SU-DHL-6 (cell line): ENCODE measurements at regions not wholly inside any gene's neighbourhood (a gene's known extent, or its start where the extent isn't known, plus 50 kb on each side); places are given as distances from the start of the nearest gene placed in this dataset.

Experiments used
- H2AFZ ChIP-seq: fragments of 200-600 bp; sonication (generic); 2 replicates; pipeline ENCODE4 v1.6.1; 2014; ENCODE audit warnings: low read depth, mild to moderate bottlenecking, moderate library complexity, mixed read lengths, antibody characterized with exemption, low read length; ENCODE audit not compliant: severe bottlenecking
- H3F3A ChIP-seq: fragments of 200-600 bp; shearing (Covaris generic); 2 replicates; pipeline ENCODE4 v1.6.0; 2016; ENCODE audit warnings: antibody characterized with exemption, mild to moderate bottlenecking; ENCODE audit not compliant: insufficient read depth
- H3K27ac ChIP-seq: fragments of 200-600 bp; sonication (generic); 2 replicates; pipeline ENCODE4 v1.5.1; 2016; ENCODE audit warnings: low read depth, mild to moderate bottlenecking, low read length, moderate library complexity, mixed read lengths
- H3K27me3 ChIP-seq: fragments of 200-600 bp; sonication (generic), shearing (Covaris generic); 2 replicates; pipeline ENCODE4 v1.6.0; 2014; ENCODE audit warnings: mild to moderate bottlenecking, low read length
- H3K36me3 ChIP-seq: fragments of 200-600 bp; sonication (generic); 2 replicates; pipeline ENCODE4 v1.6.1; 2014; ENCODE audit warnings: mild to moderate bottlenecking, low read length, mixed read lengths
- H3K4me2 ChIP-seq: fragments of 300-600, 200-600 bp; shearing (Covaris generic), sonication (generic); 2 replicates; pipeline ENCODE4 v1.6.0; 2014; ENCODE audit warnings: low read length, low read depth, mild to moderate bottlenecking; ENCODE audit not compliant: poor library complexity, severe bottlenecking
- H3K4me3 ChIP-seq: fragments of 200-600 bp; sonication (generic); 2 replicates; pipeline ENCODE4 v1.5.1; 2014; ENCODE audit warnings: antibody characterized with exemption, low read length, mild to moderate bottlenecking, mixed read lengths; ENCODE audit not compliant: insufficient read depth, poor library complexity, severe bottlenecking
- H3K79me2 ChIP-seq: fragments of 200-600 bp; sonication (generic); 2 replicates; pipeline ENCODE4 v1.6.1; 2014; ENCODE audit warnings: mild to moderate bottlenecking, low read length, moderate library complexity; ENCODE audit not compliant: insufficient read depth
- H3K9ac ChIP-seq: fragments of 200-600 bp; sonication (generic); 2 replicates; pipeline ENCODE4 v1.7.0; 2014; ENCODE audit warnings: mild to moderate bottlenecking, low read length
- H3K9me2 ChIP-seq: fragments of 200-600 bp; sonication (generic); replicated peaks from 2 replicates; pipeline ENCODE4 v1.6.1; 2014; ENCODE audit warnings: low read length; ENCODE audit not compliant: insufficient read depth
- H3K9me3 ChIP-seq: fragments of 200-600 bp; sonication (generic); 2 replicates; pipeline ENCODE4 v1.6.1; 2014; ENCODE audit warnings: low read length, mixed read lengths; ENCODE audit not compliant: insufficient read depth
- H4K20me1 ChIP-seq: fragments of 200-600 bp; sonication (generic); 2 replicates; pipeline ENCODE4 v1.6.1; 2014; ENCODE audit warnings: low read depth, mild to moderate bottlenecking, antibody characterized with exemption, low read length, moderate library complexity, mixed read lengths
- EZH2phosphoT487 ChIP-seq: fragments of 200-600 bp; sonication (generic), shearing (Covaris generic); conservative IDR thresholded peaks from 2 replicates; pipeline ENCODE4 v1.6.1; 2018; ENCODE audit warnings: mild to moderate bottlenecking, antibody characterized with exemption, low read length, moderate library complexity, mixed read lengths
- TF ChIP-seq, protein P1 (sequence below): fragments of 200-600 bp; sonication (generic); IDR thresholded peaks from one replicate; pipeline ENCODE4 v1.5.1; 2017; ENCODE audit warnings: antibody characterized with exemption, mild to moderate bottlenecking, low read length, moderate library complexity; ENCODE audit not compliant: insufficient read depth, poor library complexity, severe bottlenecking

DNA sequence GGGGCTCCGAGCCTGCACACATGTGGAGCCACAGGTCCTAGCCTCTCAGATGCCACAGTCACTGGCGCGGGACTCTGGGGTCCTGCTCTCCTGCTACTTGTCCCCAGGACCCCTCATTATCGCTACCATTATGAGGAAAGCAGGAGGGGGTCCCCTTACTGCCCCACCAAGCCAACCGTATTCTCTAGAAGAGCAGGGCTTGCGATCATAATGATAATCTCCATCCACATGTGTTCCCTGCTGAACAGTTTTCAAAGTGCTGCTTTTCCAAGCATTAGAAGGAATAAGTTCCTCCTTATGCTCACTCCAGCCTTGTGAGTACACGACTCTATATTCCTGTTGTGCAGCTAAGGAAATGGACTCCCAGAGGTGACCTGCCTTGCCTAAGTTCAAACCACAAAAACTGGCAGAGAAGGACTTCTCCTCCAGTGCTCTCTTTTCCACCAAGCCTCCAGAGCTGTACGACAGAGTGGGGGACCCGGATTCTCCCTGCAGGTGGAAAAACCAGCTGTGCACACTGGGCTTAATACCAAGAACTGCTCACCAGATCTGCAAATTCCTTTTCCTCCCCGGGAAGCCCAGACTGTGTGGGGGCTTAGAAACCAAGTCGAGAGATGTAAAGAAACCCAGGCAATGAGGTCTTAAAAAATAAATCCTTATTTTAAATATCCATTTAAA is 92.8 kb upstream of the DRD2 start:
- H3K79me2 ChIP-seq: no peaks in the 10 kb centered on the region
- H3K36me3 ChIP-seq: no peaks in the 10 kb centered on the region
- no peak overlapping the region for H2AFZ ChIP-seq
- H3K27ac ChIP-seq: no peak overlapping the region
- no peak overlapping the region for H3K4me3 ChIP-seq
- H3K9me2 ChIP-seq: no peaks in the 10 kb centered on the region
- no peak overlapping the region for H3K4me2 ChIP-seq
- H4K20me1 ChIP-seq: no peaks in the 10 kb centered on the region
- H3K27me3 ChIP-seq: no peaks in the 10 kb centered on the region
- TF ChIP-seq, protein P1, sequence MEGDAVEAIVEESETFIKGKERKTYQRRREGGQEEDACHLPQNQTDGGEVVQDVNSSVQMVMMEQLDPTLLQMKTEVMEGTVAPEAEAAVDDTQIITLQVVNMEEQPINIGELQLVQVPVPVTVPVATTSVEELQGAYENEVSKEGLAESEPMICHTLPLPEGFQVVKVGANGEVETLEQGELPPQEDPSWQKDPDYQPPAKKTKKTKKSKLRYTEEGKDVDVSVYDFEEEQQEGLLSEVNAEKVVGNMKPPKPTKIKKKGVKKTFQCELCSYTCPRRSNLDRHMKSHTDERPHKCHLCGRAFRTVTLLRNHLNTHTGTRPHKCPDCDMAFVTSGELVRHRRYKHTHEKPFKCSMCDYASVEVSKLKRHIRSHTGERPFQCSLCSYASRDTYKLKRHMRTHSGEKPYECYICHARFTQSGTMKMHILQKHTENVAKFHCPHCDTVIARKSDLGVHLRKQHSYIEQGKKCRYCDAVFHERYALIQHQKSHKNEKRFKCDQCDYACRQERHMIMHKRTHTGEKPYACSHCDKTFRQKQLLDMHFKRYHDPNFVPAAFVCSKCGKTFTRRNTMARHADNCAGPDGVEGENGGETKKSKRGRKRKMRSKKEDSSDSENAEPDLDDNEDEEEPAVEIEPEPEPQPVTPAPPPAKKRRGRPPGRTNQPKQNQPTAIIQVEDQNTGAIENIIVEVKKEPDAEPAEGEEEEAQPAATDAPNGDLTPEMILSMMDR: no peak
- no peak for TF ChIP-seq EZH2phosphoT487
- no peak overlapping the region for H3K9ac ChIP-seq
- H3K9me3 ChIP-seq: no peaks in the 10 kb centered on the region
- H3F3A ChIP-seq: no peaks in the 10 kb centered on the region

DNA sequence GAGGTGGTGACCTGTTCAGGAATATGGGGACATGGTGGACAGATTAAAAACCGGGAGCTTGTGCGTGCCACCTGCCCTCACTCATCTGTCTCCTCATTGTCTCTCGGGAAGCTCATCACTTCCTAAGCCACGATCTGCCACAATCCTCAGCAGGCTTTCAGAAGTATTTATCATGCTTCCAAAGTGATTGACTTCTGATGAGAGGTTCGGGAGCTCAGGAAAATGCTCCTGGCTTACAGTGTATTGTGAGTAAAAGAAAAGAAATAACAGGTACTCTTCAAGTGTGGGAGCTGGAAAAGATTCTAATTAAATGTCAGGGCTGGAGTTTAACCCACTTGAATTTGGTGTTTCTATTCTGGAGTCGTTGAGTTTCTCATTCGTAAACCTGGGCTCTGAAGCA is 91.9 kb upstream of the DRD2 start:
- Histone ChIP-seq H3K36me3 (no peaks in the 10 kb centered on the region), H3K9ac (no peak overlapping the region), H3K27me3 (no peaks in the 10 kb centered on the region), H3K79me2 (no peaks in the 10 kb centered on the region), H3K4me3 (no peak overlapping the region), H3K4me2 (no peak overlapping the region), H2AFZ (no peak overlapping the region), H3K9me3 (no peaks in the 10 kb centered on the region), H4K20me1 (no peaks in the 10 kb centered on the region), H3K27ac (no peak overlapping the region), H3K9me2 (no peaks in the 10 kb centered on the region), H3F3A (no peaks in the 10 kb centered on the region)
- TF ChIP-seq, protein P1: no peak
- TF ChIP-seq EZH2phosphoT487: no peak

DNA sequence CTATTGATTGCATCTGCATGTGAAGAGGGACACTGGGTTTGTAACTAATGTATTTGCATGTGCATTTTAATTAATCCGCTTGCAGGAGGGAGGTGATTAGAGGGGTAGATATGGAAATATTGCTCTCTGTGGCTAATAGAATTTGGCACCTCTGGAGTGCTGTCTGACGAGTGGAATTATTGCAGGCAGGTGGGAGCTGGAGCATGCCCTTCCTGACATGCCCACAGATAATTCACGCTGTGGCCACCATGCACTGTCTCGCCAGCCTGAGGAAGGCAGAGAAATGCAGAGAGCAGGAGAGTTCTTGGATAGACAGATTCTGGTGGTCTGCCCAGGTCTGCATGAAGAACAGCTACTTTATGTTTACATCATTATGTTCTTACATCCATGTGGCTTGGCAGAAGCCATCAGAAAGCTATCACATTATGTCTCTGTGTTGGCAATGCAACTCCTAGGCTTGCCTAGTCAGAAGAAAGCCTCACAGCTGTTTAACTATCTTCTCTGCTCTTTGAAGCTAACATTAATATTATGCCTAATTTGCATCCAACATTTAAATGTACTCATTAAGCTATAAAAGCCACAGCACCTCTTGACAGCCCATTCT is 89.4 kb upstream of the DRD2 start:
- TF ChIP-seq, protein P1: no peak
- no peak for TF ChIP-seq EZH2phosphoT487
- no peaks in the 10 kb centered on the region for H3K27me3 ChIP-seq

More for the DNA sequence above, 89.4 kb upstream of the DRD2 start:
- Histone ChIP-seq H3K9me2 (no peaks in the 10 kb centered on the region), H3K36me3 (no peaks in the 10 kb centered on the region), H3K79me2 (no peaks in the 10 kb centered on the region), H4K20me1 (no peaks in the 10 kb centered on the region), H3F3A (no peaks in the 10 kb centered on the region), H3K4me2 (no peak overlapping the region), H3K9ac (no peak overlapping the region), H3K4me3 (no peak overlapping the region), H3K9me3 (no peaks in the 10 kb centered on the region), H2AFZ (no peak overlapping the region), H3K27ac (no peak overlapping the region)
